Right lobe of liver (tissue), 6 donors: ENCODE measurements at regions not wholly inside any gene's neighbourhood (a gene's known extent, or its start where the extent isn't known, plus 50 kb on each side); places are given as distances from the start of the nearest gene placed in this dataset.

ENCODE experiments used
- ATAC-seq, 4 donors: fragments of 200-7000 bp; cut with Tn5 transposase; one replicate each; pipeline ENCODE4 v1.9.1; 2020; ENCODE audit warnings: mild to moderate bottlenecking in 4 of 4, moderate library complexity in 4 of 4
- DNase-seq, 3 donors: peaks; one replicate each; pipeline ENCODE4 v3.0.0-alpha.2; 2020
- H3K27ac ChIP-seq, 3 donors: fragments of 200-600 bp; one replicate each; pipeline ENCODE4 v1.8.0; 2022
- H3K27me3 ChIP-seq, 2 donors: fragments of 200-600 bp; one replicate each; pipeline ENCODE4 v1.8.0; 2022
- H3K36me3 ChIP-seq, 4 donors: fragments of 200-600 bp; sonication (generic) in 1 of 4; one replicate each; pipeline versions ENCODE4 v1.5.1 to v1.8.0; 2017 to 2022; ENCODE audit warnings: control low read depth in 1 of 4
- H3K4me1 ChIP-seq, 4 donors: fragments of 200-600 bp; sonication (generic) in 1 of 4; one replicate each; pipeline versions ENCODE4 v1.5.1 to v1.8.0; 2017 to 2022; ENCODE audit warnings: control low read depth in 1 of 4
- H3K4me3 ChIP-seq, 3 donors: fragments of 200-600 bp; one replicate each; pipeline ENCODE4 v1.8.0; 2022
- H3K9me3 ChIP-seq, 4 donors: fragments of 200-600 bp; sonication (generic) in 1 of 4; one replicate each; pipeline versions ENCODE4 v1.5.1 to v1.8.0; 2017 to 2022; ENCODE audit warnings: control low read depth in 1 of 4
- CTCF ChIP-seq, 4 donors: fragments of 200-600 bp in 3 of 4; fragments of 450-650 bp in 1 of 4; IDR thresholded peaks; one replicate each; pipeline versions ENCODE4 v1.5.1 to v1.8.0; 2016 to 2022; ENCODE audit warnings: antibody characterized with exemption in 4 of 4, mild to moderate bottlenecking in 2 of 4
- POLR2A ChIP-seq: fragments of 450-650 bp; IDR thresholded peaks from one replicate; pipeline ENCODE4 v1.6.1; 2017; ENCODE audit warnings: antibody characterized with exemption, mild to moderate bottlenecking
- WGBS: methylation state at CpG from one replicate; pipeline ENCODE4 v1.1.6; 2018; ENCODE audit warnings: low coverage, low lambda C conversion rate; ENCODE audit not compliant: insufficient coverage; ENCODE audit errors: missing lambda C conversion rate; 5-methylcytosine and 5-hydroxymethylcytosine counted together
- intact Hi-C, 2 donors: fragments of 100-400 bp; cut with DNase I; formaldehyde crosslinking; loops; one replicate each; pipeline versions ENCODE4 v1.11.2 to v1.14.1; 2022
- donor health status: DM: no; HTN: yes; CAD: no.
- donor health status: DM: no; HTN: no; CAD: no.
- donor health status: DM: no; HTN: no; CAD: no.
- donor health status: DM: no; HTN: yes; CAD: no.
- donor health status: DM: no; HTN: yes; CAD: no.

GRCh38 chr16:65406116-65406515 is 284.3 kb upstream of the CDH11 start:
- Histone ChIP-seq H3K9me3 (no peaks in the 10 kb centered on the region), H3K4me1 (no peaks in the 10 kb centered on the region), H3K27me3 (no peaks in the 10 kb centered on the region), H3K4me3 (no peak overlapping the region), H3K27ac (no peak overlapping the region), H3K36me3 (no peaks in the 10 kb centered on the region)
- TF ChIP-seq CTCF (IDR thresholded peaks at IDR 0.05): no peak
- no peak for TF ChIP-seq POLR2A
- no peak for ATAC-seq
- intact Hi-C loops: no loop called here
- no peak for DNase-seq
- WGBS: 37% methylated on average over 4 of the region's 4 CpGs

DNA sequence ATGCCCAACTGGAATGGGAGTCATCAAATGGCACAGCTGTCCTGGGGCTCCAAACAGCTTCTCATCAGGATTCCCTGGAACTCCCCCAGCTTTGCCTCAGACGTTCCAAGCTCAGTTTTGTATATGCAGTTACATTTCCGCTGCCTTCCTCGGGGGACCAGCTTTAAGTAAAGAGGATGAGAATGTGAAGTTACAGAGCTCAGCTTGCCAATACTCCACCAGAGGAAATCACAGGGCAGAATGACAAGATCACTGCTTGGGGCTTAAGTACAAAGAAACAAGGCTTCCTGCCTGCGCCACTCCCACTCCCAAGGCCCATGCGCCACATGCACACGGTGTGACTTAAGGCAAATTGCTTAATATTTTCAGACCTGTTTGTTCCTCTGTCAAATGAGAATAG is 272.4 kb upstream of the CDH11 start:
- intact Hi-C loops: no loop called here
- ATAC-seq (no peak), DNase-seq (no peak)
- H3K36me3 ChIP-seq: no peaks in the 10 kb centered on the region
- no peak overlapping the region for H3K4me3 ChIP-seq
- H3K9me3 ChIP-seq: no peaks in the 10 kb centered on the region
- WGBS: 62% methylated on average over 2 of the region's 6 CpGs
- no peaks in the 10 kb centered on the region for H3K27me3 ChIP-seq
- H3K4me1 ChIP-seq: no peaks in the 10 kb centered on the region
- TF ChIP-seq CTCF (IDR thresholded peaks at IDR 0.05) (no peak), POLR2A (no peak)
- no peak overlapping the region for H3K27ac ChIP-seq

- Histone ChIP-seq H3K4me3 (no peak overlapping the region), H3K27ac (no peak overlapping the region), H3K9me3 (no peaks in the 10 kb centered on the region), H3K36me3 (no peaks in the 10 kb centered on the region), H3K4me1 (no peaks in the 10 kb centered on the region), H3K27me3 (no peaks in the 10 kb centered on the region)
- WGBS: 50% methylated on average over 11 of the region's 13 CpGs
- DNase-seq (no peak), ATAC-seq (no peak)
- TF ChIP-seq CTCF (IDR thresholded peaks at IDR 0.05): no peak
- TF ChIP-seq POLR2A: no peak
- intact Hi-C loops: no loop called here
These were observed 271.1 kb upstream of the CDH11 start for GRCh38 chr16:65392806-65393565.

GRCh38 chr16:65388592-65388991 is 266.7 kb upstream of the CDH11 start:
- no peak overlapping the region for H3K4me3 ChIP-seq
- no peaks in the 10 kb centered on the region for H3K27me3 ChIP-seq
- DNase-seq (no peak), ATAC-seq (no peak)
- intact Hi-C loops: no loop called here
- no peaks in the 10 kb centered on the region for H3K9me3 ChIP-seq
- no peaks in the 10 kb centered on the region for H3K4me1 ChIP-seq
- H3K27ac ChIP-seq: no peak overlapping the region
- no peaks in the 10 kb centered on the region for H3K36me3 ChIP-seq
- TF ChIP-seq POLR2A: no peak
- no peak for TF ChIP-seq CTCF (IDR thresholded peaks at IDR 0.05)

DNA sequence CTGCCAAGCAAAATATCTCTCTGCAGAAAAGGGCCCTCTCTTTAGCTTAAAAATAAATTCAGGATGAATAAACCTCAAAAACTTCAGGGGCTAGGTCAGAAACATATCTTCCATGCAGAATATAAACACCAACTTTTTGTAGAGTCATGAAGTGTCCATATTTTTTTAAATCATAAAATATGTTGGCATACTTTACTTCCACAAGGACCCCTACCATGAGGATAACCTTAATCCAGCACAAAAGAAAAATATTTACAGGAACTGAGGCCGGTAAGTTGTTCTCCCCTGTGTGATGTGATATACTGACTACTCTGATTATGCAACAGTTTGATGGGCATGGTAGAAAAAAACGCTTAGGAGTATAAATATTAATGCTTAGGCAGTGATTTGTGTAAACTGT is 264.8 kb upstream of the CDH11 start:
- WGBS: 29% methylated on average over 2 of the region's 2 CpGs
- ATAC-seq: no peak
- intact Hi-C loops: no loop called here
- Histone ChIP-seq H3K9me3 (no peaks in the 10 kb centered on the region), H3K27ac (no peak overlapping the region), H3K27me3 (no peaks in the 10 kb centered on the region), H3K36me3 (no peaks in the 10 kb centered on the region), H3K4me3 (no peak overlapping the region), H3K4me1 (no peaks in the 10 kb centered on the region)
- no peak for DNase-seq
- TF ChIP-seq POLR2A: no peak
- TF ChIP-seq CTCF (IDR thresholded peaks at IDR 0.05): no peak
